ENCODE measurements at regions not wholly inside any gene's neighbourhood (a gene's known extent, or its start where the extent isn't known, plus 50 kb on each side); places are given as distances from the start of the nearest gene placed in this dataset.

DNA sequence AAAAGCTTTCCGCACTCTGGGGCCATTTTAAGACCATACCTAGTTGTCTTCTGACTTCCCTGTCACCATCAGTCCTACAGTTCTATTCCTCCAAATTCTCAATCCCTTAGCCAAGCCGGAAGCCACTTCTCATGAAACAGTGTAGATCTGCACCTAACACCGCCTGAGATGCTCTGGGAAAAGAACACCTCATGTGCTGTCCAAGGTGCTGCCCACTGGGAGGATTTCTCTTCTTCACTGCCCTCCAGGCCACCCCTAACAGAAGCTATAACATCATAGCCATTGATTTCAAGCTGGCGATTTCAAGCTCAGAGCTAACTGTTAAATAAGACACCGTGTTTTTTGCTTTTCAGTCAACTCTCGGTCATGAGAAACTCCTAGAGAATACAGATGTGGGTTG lies 559.3 kb downstream of the CCDC171 start:
- CTCF ChIA-PET = no interaction called here
- no peaks in the 10 kb centered on the region for H3K9me3 ChIP-seq (ENCODE audit: low read length)
- Mint-ChIP-seq H3K4me1 (no peaks in the 10 kb centered on the region), H3K4me3 (no peak overlapping the region), H3K27ac (no peak overlapping the region), H3K27me3 (peaks cover 0 to 10% of the 10 kb centered on the region in 2 donors), H3K9me3 (peaks cover 0 to 7% (median 0%) of the 10 kb centered on the region in 5 donors), H3K36me3 (no peaks in the 10 kb centered on the region)
- POLR2A ChIA-PET = no interaction called here
- H3K27ac ChIP-seq (ENCODE audit: low read depth, low read length) = no peak overlapping the region
- DNase-seq = no peak
- H3K4me3 ChIP-seq (ENCODE audit: low read length) = no peak overlapping the region
- H3K27me3 ChIP-seq (ENCODE audit: insufficient read depth, low read length, poor library complexity, severe bottlenecking) = no peaks in the 10 kb centered on the region
- H3K4me1 ChIP-seq (ENCODE audit: insufficient read depth, low read length) = no peaks in the 10 kb centered on the region
- H3K36me3 ChIP-seq (ENCODE audit: insufficient read depth, low read length) = no peaks in the 10 kb centered on the region

- H3K27ac ChIP-seq (ENCODE audit: low read depth, low read length) = no peak overlapping the region
- DNase-seq = no peak
- no peaks in the 10 kb centered on the region for H3K27me3 ChIP-seq (ENCODE audit: insufficient read depth, low read length, poor library complexity, severe bottlenecking)
- no peaks in the 10 kb centered on the region for H3K9me3 ChIP-seq (ENCODE audit: low read length)
- CTCF ChIA-PET = no interaction called here
- no peaks in the 10 kb centered on the region for H3K36me3 ChIP-seq (ENCODE audit: insufficient read depth, low read length)
- Mint-ChIP-seq H3K27me3 (peaks cover 0 to 7% of the 10 kb centered on the region in 2 donors), H3K4me3 (no peak overlapping the region), H3K4me1 (no peaks in the 10 kb centered on the region), H3K36me3 (no peaks in the 10 kb centered on the region), H3K9me3 (peaks cover 0 to 8% (median 2%) of the 10 kb centered on the region in 5 donors), H3K27ac (no peak overlapping the region)
- POLR2A ChIA-PET = no interaction called here
- no peak overlapping the region for H3K4me3 ChIP-seq (ENCODE audit: low read length)
- no peaks in the 10 kb centered on the region for H3K4me1 ChIP-seq (ENCODE audit: insufficient read depth, low read length)
Observed at GRCh38 chr9:16115994-16116393, 563.2 kb downstream of the CCDC171 start.

DNA sequence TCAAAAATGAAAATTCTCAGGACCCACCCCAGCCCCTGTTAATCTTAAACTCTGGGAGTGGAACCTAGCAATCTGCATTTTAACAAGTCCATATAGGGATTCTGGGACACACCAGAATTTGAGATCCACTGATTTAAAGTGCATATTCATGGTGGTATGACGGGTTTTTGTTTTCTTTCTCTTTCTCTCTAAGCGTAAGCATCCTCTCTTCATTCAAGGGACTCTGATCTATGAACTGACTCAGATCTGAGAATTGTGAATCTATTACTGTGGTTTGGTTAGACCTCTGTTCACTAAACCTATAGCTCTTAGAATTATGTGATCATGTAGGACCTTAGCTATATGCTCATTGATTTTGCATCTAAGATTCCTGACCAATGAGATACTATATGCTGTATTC lies 565.2 kb downstream of the CCDC171 start:
- Histone ChIP-seq H3K4me1 (ENCODE audit: insufficient read depth, low read length) (no peaks in the 10 kb centered on the region), H3K36me3 (ENCODE audit: insufficient read depth, low read length) (no peaks in the 10 kb centered on the region), H3K4me3 (ENCODE audit: low read length) (no peak overlapping the region), H3K9me3 (ENCODE audit: low read length) (no peaks in the 10 kb centered on the region), H3K27ac (ENCODE audit: low read depth, low read length) (no peak overlapping the region), H3K27me3 (ENCODE audit: insufficient read depth, low read length, poor library complexity, severe bottlenecking) (no peaks in the 10 kb centered on the region)
- DNase-seq = no peak
- H3K36me3 Mint-ChIP-seq = no peaks in the 10 kb centered on the region
- peaks cover 0 to 7% of the 10 kb centered on the region in 2 donors for H3K27me3 Mint-ChIP-seq
- ChIA-PET CTCF (no interaction called here), POLR2A (no interaction called here)
- peaks cover 0 to 8% (median 2%) of the 10 kb centered on the region in 5 donors for H3K9me3 Mint-ChIP-seq
- no peaks in the 10 kb centered on the region for H3K4me1 Mint-ChIP-seq
- H3K4me3 Mint-ChIP-seq = no peak overlapping the region
- no peak overlapping the region for H3K27ac Mint-ChIP-seq

- peaks cover 0 to 8% (median 2%) of the 10 kb centered on the region in 5 donors for H3K9me3 Mint-ChIP-seq
- no peaks in the 10 kb centered on the region for H3K36me3 ChIP-seq (ENCODE audit: insufficient read depth, low read length)
- H3K9me3 ChIP-seq (ENCODE audit: low read length) = no peaks in the 10 kb centered on the region
- H3K4me3 Mint-ChIP-seq = no peak overlapping the region
- peaks cover 0 to 3% of the 10 kb centered on the region in 2 donors for H3K27me3 Mint-ChIP-seq
- ChIA-PET POLR2A (no interaction called here), CTCF (no interaction called here)
- H3K27ac Mint-ChIP-seq = no peak overlapping the region
- no peak overlapping the region for H3K4me3 ChIP-seq (ENCODE audit: low read length)
- H3K27ac ChIP-seq (ENCODE audit: low read depth, low read length) = no peak overlapping the region
- no peak for DNase-seq
- no peaks in the 10 kb centered on the region for H3K36me3 Mint-ChIP-seq
- H3K4me1 ChIP-seq (ENCODE audit: insufficient read depth, low read length) = no peaks in the 10 kb centered on the region
- H3K4me1 Mint-ChIP-seq = no peaks in the 10 kb centered on the region
- no peaks in the 10 kb centered on the region for H3K27me3 ChIP-seq (ENCODE audit: insufficient read depth, low read length, poor library complexity, severe bottlenecking)
Observed at GRCh38 chr9:16119261-16120230, 566.7 kb downstream of the CCDC171 start.

- H3K27me3 ChIP-seq (ENCODE audit: insufficient read depth, low read length, poor library complexity, severe bottlenecking) = no peaks in the 10 kb centered on the region
- no peaks in the 10 kb centered on the region for H3K9me3 ChIP-seq (ENCODE audit: low read length)
- no peak for DNase-seq
- Mint-ChIP-seq H3K4me1 (no peaks in the 10 kb centered on the region), H3K27me3 (peaks cover 0 to 3% of the 10 kb centered on the region in 2 donors), H3K9me3 (peaks cover 0 to 8% (median 2%) of the 10 kb centered on the region in 5 donors), H3K36me3 (no peaks in the 10 kb centered on the region), H3K4me3 (no peak overlapping the region), H3K27ac (no peak overlapping the region)
- no peaks in the 10 kb centered on the region for H3K36me3 ChIP-seq (ENCODE audit: insufficient read depth, low read length)
- H3K4me1 ChIP-seq (ENCODE audit: insufficient read depth, low read length) = no peaks in the 10 kb centered on the region
- CTCF ChIA-PET = no interaction called here
- H3K27ac ChIP-seq (ENCODE audit: low read depth, low read length) = no peak overlapping the region
- POLR2A ChIA-PET = no interaction called here
- no peak overlapping the region for H3K4me3 ChIP-seq (ENCODE audit: low read length)
Observed at GRCh38 chr9:16120231-16120641, 567.4 kb downstream of the CCDC171 start.

- Histone ChIP-seq H3K4me3 (ENCODE audit: low read length) (no peak overlapping the region), H3K9me3 (ENCODE audit: low read length) (no peaks in the 10 kb centered on the region), H3K27me3 (ENCODE audit: insufficient read depth, low read length, poor library complexity, severe bottlenecking) (no peaks in the 10 kb centered on the region), H3K36me3 (ENCODE audit: insufficient read depth, low read length) (no peaks in the 10 kb centered on the region), H3K4me1 (ENCODE audit: insufficient read depth, low read length) (no peaks in the 10 kb centered on the region), H3K27ac (ENCODE audit: low read depth, low read length) (no peak overlapping the region)
- no peak overlapping the region for H3K4me3 Mint-ChIP-seq
- peaks cover 0 to 8% (median 2%) of the 10 kb centered on the region in 5 donors for H3K9me3 Mint-ChIP-seq
- no peaks in the 10 kb centered on the region for H3K4me1 Mint-ChIP-seq
- no peak overlapping the region for H3K27ac Mint-ChIP-seq
- peaks cover 0 to under 1% of the 10 kb centered on the region in 2 donors for H3K27me3 Mint-ChIP-seq
- CTCF ChIA-PET = no interaction called here
- H3K36me3 Mint-ChIP-seq = no peaks in the 10 kb centered on the region
- POLR2A ChIA-PET = no interaction called here
- DNase-seq = no peak
Observed at GRCh38 chr9:16120727-16121126, 567.9 kb downstream of the CCDC171 start.

DNA sequence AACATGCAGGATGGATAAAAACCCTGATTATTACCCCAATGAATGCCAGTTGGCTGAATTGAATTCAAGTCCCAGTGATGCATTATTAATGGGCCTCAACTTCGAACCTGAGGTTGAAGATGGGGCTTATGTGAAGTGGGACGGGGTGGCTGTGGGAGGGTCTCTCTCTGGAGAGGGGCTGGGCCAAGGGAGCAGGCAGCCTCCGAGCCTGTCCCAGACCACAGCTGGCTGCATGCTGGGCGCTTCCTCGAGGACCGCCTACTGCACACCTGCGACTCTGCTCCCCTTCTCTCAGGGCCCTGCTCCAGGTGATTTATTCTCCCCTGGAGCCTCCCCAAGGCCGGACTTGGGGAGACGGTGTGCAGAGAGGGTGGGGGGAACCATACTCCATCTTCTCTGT lies 568.3 kb downstream of the CCDC171 start:
- no peaks in the 10 kb centered on the region for H3K4me1 Mint-ChIP-seq
- no peak overlapping the region for H3K4me3 Mint-ChIP-seq
- Histone ChIP-seq H3K9me3 (ENCODE audit: low read length) (no peaks in the 10 kb centered on the region), H3K27me3 (ENCODE audit: insufficient read depth, low read length, poor library complexity, severe bottlenecking) (no peaks in the 10 kb centered on the region), H3K27ac (ENCODE audit: low read depth, low read length) (no peak overlapping the region), H3K36me3 (ENCODE audit: insufficient read depth, low read length) (no peaks in the 10 kb centered on the region), H3K4me3 (ENCODE audit: low read length) (no peak overlapping the region), H3K4me1 (ENCODE audit: insufficient read depth, low read length) (no peaks in the 10 kb centered on the region)
- CTCF ChIA-PET = no interaction called here
- H3K27ac Mint-ChIP-seq = no peak overlapping the region
- no peaks in the 10 kb centered on the region for H3K36me3 Mint-ChIP-seq
- H3K9me3 Mint-ChIP-seq = peaks cover 0 to 8% (median 2%) of the 10 kb centered on the region in 5 donors
- POLR2A ChIA-PET = no interaction called here
- H3K27me3 Mint-ChIP-seq = no peaks in the 10 kb centered on the region
- DNase-seq = no peak

DNA sequence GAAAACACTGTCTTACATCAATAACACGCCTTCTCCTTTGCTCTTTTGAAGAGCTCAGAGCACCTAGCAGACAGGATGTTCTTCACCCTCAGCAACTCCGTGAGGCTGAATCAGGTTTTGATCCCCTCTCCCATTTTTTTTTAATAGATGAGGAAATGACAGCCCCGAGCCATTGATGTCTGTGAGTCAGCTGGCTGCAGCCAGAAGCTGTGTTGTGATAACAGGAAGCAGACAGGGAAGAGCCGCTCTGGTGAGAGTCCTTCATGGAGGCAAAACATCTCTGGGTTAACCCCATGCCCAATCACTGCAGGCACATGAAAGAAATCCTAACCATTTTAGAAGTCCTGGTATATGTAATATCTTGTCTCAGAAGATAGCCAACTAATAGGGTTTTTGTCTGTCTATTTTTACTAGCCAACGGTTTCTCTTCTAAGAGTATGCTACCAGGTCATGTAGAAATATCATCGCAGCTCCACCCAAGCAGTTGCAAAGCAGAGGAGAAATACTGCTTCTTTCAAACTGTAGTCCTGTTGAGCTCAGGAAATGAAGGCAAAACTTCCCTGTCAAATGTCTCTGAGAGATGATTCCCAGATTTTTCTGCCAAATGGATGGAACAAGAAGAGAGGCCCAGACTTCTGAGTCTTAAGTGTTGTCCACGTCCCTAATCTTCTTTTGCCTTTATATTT lies 568.9 kb downstream of the CCDC171 start:
- no peak for DNase-seq
- peaks cover 0 to 9% (median 2%) of the 10 kb centered on the region in 5 donors for H3K9me3 Mint-ChIP-seq
- no peaks in the 10 kb centered on the region for H3K27me3 Mint-ChIP-seq
- H3K36me3 Mint-ChIP-seq = no peaks in the 10 kb centered on the region
- POLR2A ChIA-PET = no interaction called here
- H3K4me3 Mint-ChIP-seq = no peak overlapping the region
- H3K4me1 Mint-ChIP-seq = no peaks in the 10 kb centered on the region
- H3K36me3 ChIP-seq (ENCODE audit: insufficient read depth, low read length) = no peaks in the 10 kb centered on the region
- no peak overlapping the region for H3K4me3 ChIP-seq (ENCODE audit: low read length)
- H3K27me3 ChIP-seq (ENCODE audit: insufficient read depth, low read length, poor library complexity, severe bottlenecking) = no peaks in the 10 kb centered on the region
- H3K4me1 ChIP-seq (ENCODE audit: insufficient read depth, low read length) = no peaks in the 10 kb centered on the region
- H3K27ac ChIP-seq (ENCODE audit: low read depth, low read length) = no peak overlapping the region
- no peaks in the 10 kb centered on the region for H3K9me3 ChIP-seq (ENCODE audit: low read length)
- H3K27ac Mint-ChIP-seq = no peak overlapping the region
- CTCF ChIA-PET = no interaction called here

All from CD8-positive, alpha-beta memory T cell (primary cell).